KMS-11 (cell line): ENCODE measurements at regions not wholly inside any gene's neighbourhood (a gene's known extent, or its start where the extent isn't known, plus 50 kb on each side); places are given as distances from the start of the nearest gene placed in this dataset.

Experiments
- H2AFZ ChIP-seq: fragments of 200-600 bp; sonication (generic); 2 replicates; pipeline ENCODE4 v1.6.1; 2016; ENCODE audit warnings: antibody characterized with exemption, mixed run types, low read depth
- H3K27ac ChIP-seq: fragments of 200-600 bp; sonication (generic); 2 replicates; pipeline ENCODE4 v1.6.1; 2016; ENCODE audit warnings: mild to moderate bottlenecking, mixed run types
- H3K27me3 ChIP-seq: fragments of 200-600 bp; sonication (generic); 2 replicates; pipeline ENCODE4 v1.6.1; 2017; ENCODE audit warnings: mild to moderate bottlenecking, low read depth, mixed run types, moderate library complexity; ENCODE audit not compliant: insufficient read depth
- H3K36me3 ChIP-seq: fragments of 200-600 bp; sonication (generic); 2 replicates; pipeline ENCODE4 v1.6.1; 2017; ENCODE audit warnings: mild to moderate bottlenecking, mixed run types; ENCODE audit not compliant: insufficient read depth
- H3K4me1 ChIP-seq: fragments of 200-600 bp; sonication (generic); 2 replicates; pipeline ENCODE4 v1.6.1; 2016; ENCODE audit warnings: mild to moderate bottlenecking, low read depth, mixed run types; ENCODE audit not compliant: poor library complexity, severe bottlenecking
- H3K4me2 ChIP-seq: fragments of 200-600 bp; sonication (generic); 2 replicates; pipeline ENCODE4 v1.7.0; 2016; ENCODE audit warnings: mild to moderate bottlenecking, mixed run types
- H3K4me3 ChIP-seq: fragments of 200-600 bp; sonication (generic); IDR thresholded peaks from 2 replicates; pipeline ENCODE4 v1.6.1; 2017; ENCODE audit warnings: low read depth, low read length, mixed read lengths; ENCODE audit not compliant: insufficient read depth
- H3K79me2 ChIP-seq: fragments of 200-600 bp; sonication (generic); 2 replicates; pipeline ENCODE4 v1.6.1; 2016; ENCODE audit warnings: low read depth, mixed run types; ENCODE audit not compliant: insufficient read depth
- H3K9ac ChIP-seq: fragments of 200-600 bp; sonication (generic); 2 replicates; pipeline ENCODE4 v1.6.1; 2016; ENCODE audit warnings: mild to moderate bottlenecking, mixed run types
- H4K20me1 ChIP-seq: fragments of 200-600 bp; sonication (generic); 2 replicates; pipeline ENCODE4 v1.6.1; 2016; ENCODE audit warnings: mild to moderate bottlenecking, mixed run types; ENCODE audit not compliant: insufficient read depth
- TF ChIP-seq, protein P1 (sequence below): fragments of 200-600 bp; sonication (generic); conservative IDR thresholded peaks from 2 replicates; pipeline ENCODE4 v1.6.1; 2017; ENCODE audit warnings: low read depth, mild to moderate bottlenecking, antibody characterized with exemption, low read length, moderate library complexity, mixed read lengths

DNA sequence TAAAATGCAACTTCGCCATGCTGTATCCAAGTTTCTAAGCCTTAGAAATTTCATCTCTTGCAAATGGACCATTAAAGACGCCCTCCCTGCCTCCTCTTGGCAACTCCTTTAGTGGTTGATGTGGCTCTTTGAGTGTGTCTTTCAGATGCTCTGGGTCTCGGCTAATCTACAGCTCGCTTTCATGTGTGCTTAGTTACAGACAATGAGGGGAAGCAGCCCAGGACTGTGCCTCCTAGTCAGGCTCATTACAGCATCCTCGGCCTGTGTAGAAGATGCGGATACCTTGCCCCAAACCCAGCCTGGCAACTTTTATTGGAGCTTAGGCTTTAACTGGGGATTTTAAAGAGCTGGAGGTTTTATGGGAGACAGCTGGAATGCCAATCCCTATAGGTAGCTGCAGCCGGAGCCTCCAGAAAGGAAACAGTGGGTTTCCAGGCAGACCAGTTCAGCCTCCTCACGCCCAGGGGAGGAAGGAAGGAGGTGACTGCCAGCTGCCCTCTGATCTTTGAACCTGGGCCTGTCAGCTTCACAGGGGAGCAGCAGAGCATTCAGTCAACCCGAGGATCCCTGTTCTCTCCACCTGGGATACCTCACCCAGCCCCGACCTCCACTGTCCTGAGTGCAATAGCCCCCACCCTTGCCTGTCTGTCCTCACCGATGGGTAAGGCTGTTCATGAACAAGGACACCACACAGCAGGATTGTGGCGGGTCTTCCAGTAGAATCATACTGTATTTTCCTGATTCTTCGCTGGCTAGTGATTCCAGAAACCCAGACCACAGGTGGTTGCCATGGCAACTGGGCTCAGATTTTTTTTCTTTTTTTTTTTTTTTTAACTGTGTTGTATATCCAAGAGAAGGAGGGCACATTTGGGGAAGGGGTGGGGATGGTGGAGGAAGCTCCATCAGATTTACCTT, 638.5 kb downstream of the MED13L start:
- Histone ChIP-seq H3K4me3 (no peak overlapping the region), H2AFZ (no peak overlapping the region), H4K20me1 (no peaks in the 10 kb centered on the region), H3K27ac (no peak overlapping the region), H3K36me3 (no peaks in the 10 kb centered on the region), H3K4me1 (no peaks in the 10 kb centered on the region), H3K27me3 (no peaks in the 10 kb centered on the region), H3K9ac (no peak overlapping the region), H3K79me2 (no peaks in the 10 kb centered on the region), H3K4me2 (no peak overlapping the region)
- TF ChIP-seq, protein P1, sequence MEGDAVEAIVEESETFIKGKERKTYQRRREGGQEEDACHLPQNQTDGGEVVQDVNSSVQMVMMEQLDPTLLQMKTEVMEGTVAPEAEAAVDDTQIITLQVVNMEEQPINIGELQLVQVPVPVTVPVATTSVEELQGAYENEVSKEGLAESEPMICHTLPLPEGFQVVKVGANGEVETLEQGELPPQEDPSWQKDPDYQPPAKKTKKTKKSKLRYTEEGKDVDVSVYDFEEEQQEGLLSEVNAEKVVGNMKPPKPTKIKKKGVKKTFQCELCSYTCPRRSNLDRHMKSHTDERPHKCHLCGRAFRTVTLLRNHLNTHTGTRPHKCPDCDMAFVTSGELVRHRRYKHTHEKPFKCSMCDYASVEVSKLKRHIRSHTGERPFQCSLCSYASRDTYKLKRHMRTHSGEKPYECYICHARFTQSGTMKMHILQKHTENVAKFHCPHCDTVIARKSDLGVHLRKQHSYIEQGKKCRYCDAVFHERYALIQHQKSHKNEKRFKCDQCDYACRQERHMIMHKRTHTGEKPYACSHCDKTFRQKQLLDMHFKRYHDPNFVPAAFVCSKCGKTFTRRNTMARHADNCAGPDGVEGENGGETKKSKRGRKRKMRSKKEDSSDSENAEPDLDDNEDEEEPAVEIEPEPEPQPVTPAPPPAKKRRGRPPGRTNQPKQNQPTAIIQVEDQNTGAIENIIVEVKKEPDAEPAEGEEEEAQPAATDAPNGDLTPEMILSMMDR, result no peak

DNA sequence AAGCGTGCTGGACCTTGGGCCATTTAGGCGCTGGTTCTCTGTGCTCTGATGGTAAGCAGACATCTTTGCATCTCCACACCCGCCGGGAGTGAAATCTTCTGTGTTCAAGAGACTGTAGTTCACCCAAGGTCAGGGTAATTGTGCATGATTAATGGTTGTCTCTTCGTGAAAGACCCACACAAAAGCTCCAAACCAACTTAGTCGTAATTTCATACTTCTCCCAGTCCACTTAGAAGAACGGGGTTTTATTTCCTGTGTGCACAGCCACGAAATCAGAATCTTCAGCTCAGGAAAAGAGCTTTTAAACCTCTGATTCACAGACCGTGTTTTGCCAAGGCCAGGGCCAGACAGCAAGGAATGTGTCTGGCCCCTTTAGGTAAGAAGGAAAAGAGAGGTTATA, 640.9 kb downstream of the MED13L start:
- Histone ChIP-seq H4K20me1 (no peaks in the 10 kb centered on the region), H3K79me2 (no peaks in the 10 kb centered on the region), H3K9ac (no peak overlapping the region), H3K27me3 (no peaks in the 10 kb centered on the region), H3K27ac (no peak overlapping the region), H3K36me3 (no peaks in the 10 kb centered on the region), H2AFZ (no peak overlapping the region), H3K4me2 (no peak overlapping the region), H3K4me3 (no peak overlapping the region), H3K4me1 (no peaks in the 10 kb centered on the region)
- TF ChIP-seq, protein P1, result no peak

DNA sequence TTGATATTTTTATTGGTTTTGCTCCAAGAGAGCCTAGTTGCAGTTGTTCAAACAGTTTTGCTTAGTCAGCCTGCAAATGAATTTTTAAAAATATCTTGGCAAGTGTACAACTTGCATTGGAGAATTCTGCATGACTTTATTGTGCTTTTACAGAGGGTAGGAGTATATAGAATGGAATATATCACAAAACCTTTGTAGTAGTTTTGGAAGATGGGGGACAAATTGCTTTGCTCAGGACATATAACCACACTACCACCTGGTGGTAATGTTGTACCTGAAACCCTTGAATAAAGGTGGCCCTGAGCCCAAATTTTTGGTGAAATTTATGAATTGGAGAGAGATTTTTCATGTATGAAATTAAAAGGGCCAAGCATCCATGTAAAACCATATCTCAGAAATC, 645.2 kb downstream of the MED13L start:
- no peak overlapping the region for H3K9ac ChIP-seq

DNA sequence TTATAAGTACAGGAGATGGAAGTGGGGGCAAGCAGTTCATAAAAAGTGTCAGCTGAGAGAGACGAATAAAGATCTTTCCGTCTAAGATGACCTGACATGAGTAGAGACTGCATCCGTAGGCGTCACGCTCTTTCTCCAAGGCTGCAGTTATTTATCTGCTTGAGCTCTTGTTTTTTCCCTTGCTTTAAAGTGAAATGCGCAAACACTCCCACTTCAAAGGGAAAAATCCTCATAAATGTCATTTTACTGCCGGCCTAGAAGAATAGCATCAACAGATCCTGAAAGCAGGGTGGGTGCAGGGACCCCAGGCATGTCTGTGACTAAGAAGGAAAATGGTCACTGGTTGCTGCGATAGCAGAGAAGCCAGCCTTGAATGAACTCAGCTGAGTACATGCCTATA, 647.4 kb downstream of the MED13L start:
- TF ChIP-seq, protein P1, result no peak
- no peak overlapping the region for H2AFZ ChIP-seq
- H4K20me1 ChIP-seq, result no peaks in the 10 kb centered on the region
- no peak overlapping the region for H3K27ac ChIP-seq
- no peak overlapping the region for H3K4me3 ChIP-seq
- H3K9ac ChIP-seq, result no peak overlapping the region
- H3K27me3 ChIP-seq, result no peaks in the 10 kb centered on the region
- no peak overlapping the region for H3K4me2 ChIP-seq
- no peaks in the 10 kb centered on the region for H3K79me2 ChIP-seq
- no peaks in the 10 kb centered on the region for H3K36me3 ChIP-seq
- H3K4me1 ChIP-seq, result no peaks in the 10 kb centered on the region

More for the DNA sequence above, 645.2 kb downstream of the MED13L start:
- TF ChIP-seq, protein P1, result no peak
- no peaks in the 10 kb centered on the region for H3K4me1 ChIP-seq
- no peaks in the 10 kb centered on the region for H3K27me3 ChIP-seq
- no peak overlapping the region for H3K4me2 ChIP-seq
- no peaks in the 10 kb centered on the region for H4K20me1 ChIP-seq
- no peaks in the 10 kb centered on the region for H3K79me2 ChIP-seq
- H3K27ac ChIP-seq, result no peak overlapping the region
- no peak overlapping the region for H3K4me3 ChIP-seq
- no peak overlapping the region for H2AFZ ChIP-seq
- H3K36me3 ChIP-seq, result no peaks in the 10 kb centered on the region
